ENCODE measurements at regions not wholly inside any gene's neighbourhood (a gene's known extent, or its start where the extent isn't known, plus 50 kb on each side); places are given as distances from the start of the nearest gene placed in this dataset.

GRCh38 chr5:136717917-136718316, 352.6 kb upstream of the TRPC7 start:
- Histone ChIP-seq H3K9ac (ENCODE audit: insufficient read depth, low read length) (no peak overlapping the region), H3K27ac (ENCODE audit: insufficient read depth, low read length) (no peak overlapping the region), H3K4me1 (ENCODE audit: control insufficient read depth, extremely low read depth, insufficient read depth, low read length) (no peaks in the 10 kb centered on the region), H3K79me2 (ENCODE audit: control insufficient read depth, insufficient read depth, low read length) (no peaks in the 10 kb centered on the region), H3K4me2 (ENCODE audit: extremely low read depth, insufficient read depth, low read length) (no peak overlapping the region), H3K4me3 (replicated peaks in 1 of 4; ENCODE audit: control extremely low read depth in 1 of 4, insufficient read depth in 1 of 4, low read depth in 3 of 4, low read length in 4 of 4) (no peak overlapping the region), H3K9me3 (ENCODE audit: control insufficient read depth, insufficient read depth, low read depth, low read length) (no peaks in the 10 kb centered on the region), H3K27me3 (ENCODE audit: control insufficient read depth, insufficient read depth, low read length) (no peaks in the 10 kb centered on the region), H3K36me3 (ENCODE audit: control insufficient read depth, insufficient read depth, low read length) (no peaks in the 10 kb centered on the region), H2AFZ (ENCODE audit: low read length) (no peak overlapping the region), H4K20me1 (ENCODE audit: control insufficient read depth, extremely low read depth, insufficient read depth, low read length) (no peaks in the 10 kb centered on the region)
- TF ChIP-seq EZH2 (IDR thresholded peaks at IDR 0.05; ENCODE audit: low read length, missing control alignments): no peak
- TF ChIP-seq, protein P1, sequence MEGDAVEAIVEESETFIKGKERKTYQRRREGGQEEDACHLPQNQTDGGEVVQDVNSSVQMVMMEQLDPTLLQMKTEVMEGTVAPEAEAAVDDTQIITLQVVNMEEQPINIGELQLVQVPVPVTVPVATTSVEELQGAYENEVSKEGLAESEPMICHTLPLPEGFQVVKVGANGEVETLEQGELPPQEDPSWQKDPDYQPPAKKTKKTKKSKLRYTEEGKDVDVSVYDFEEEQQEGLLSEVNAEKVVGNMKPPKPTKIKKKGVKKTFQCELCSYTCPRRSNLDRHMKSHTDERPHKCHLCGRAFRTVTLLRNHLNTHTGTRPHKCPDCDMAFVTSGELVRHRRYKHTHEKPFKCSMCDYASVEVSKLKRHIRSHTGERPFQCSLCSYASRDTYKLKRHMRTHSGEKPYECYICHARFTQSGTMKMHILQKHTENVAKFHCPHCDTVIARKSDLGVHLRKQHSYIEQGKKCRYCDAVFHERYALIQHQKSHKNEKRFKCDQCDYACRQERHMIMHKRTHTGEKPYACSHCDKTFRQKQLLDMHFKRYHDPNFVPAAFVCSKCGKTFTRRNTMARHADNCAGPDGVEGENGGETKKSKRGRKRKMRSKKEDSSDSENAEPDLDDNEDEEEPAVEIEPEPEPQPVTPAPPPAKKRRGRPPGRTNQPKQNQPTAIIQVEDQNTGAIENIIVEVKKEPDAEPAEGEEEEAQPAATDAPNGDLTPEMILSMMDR (conservative IDR thresholded peaks at IDR 0.05 in 1 of 2, IDR thresholded peaks at IDR 0.05 in 1 of 2; ENCODE audit: low read depth in 1 of 2, low read length in 2 of 2): no peak
- DNase-seq (ENCODE audit: low read depth in 2 of 2): no peak

DNA sequence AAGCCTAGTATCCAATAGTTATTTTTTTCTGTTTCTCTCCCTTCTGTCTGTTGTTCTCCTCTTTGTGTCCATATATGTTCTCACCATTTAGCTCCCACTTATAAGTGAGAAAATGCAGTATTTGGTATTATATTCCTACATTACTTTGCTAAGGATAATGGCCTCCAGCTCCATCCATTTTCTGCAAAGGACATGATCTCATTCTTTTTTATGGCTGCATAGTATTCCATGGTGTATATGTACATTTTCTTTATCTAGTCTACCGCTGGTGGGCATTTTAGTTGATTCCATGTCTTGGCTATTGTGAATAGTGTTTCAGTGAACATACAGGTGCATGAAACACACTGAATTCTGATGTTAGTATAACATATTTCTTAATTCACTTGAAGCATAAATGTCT, 348.9 kb upstream of the TRPC7 start:
- Histone ChIP-seq H3K4me1 (ENCODE audit: control insufficient read depth, extremely low read depth, insufficient read depth, low read length) (no peaks in the 10 kb centered on the region), H3K27ac (ENCODE audit: insufficient read depth, low read length) (no peak overlapping the region), H3K9me3 (ENCODE audit: control insufficient read depth, insufficient read depth, low read depth, low read length) (no peaks in the 10 kb centered on the region), H3K4me3 (replicated peaks in 1 of 4; ENCODE audit: control extremely low read depth in 1 of 4, insufficient read depth in 1 of 4, low read depth in 3 of 4, low read length in 4 of 4) (no peak overlapping the region), H3K27me3 (ENCODE audit: control insufficient read depth, insufficient read depth, low read length) (no peaks in the 10 kb centered on the region), H4K20me1 (ENCODE audit: control insufficient read depth, extremely low read depth, insufficient read depth, low read length) (no peaks in the 10 kb centered on the region), H3K79me2 (ENCODE audit: control insufficient read depth, insufficient read depth, low read length) (no peaks in the 10 kb centered on the region), H3K9ac (ENCODE audit: insufficient read depth, low read length) (no peak overlapping the region), H3K4me2 (ENCODE audit: extremely low read depth, insufficient read depth, low read length) (no peak overlapping the region), H3K36me3 (ENCODE audit: control insufficient read depth, insufficient read depth, low read length) (no peaks in the 10 kb centered on the region), H2AFZ (ENCODE audit: low read length) (no peak overlapping the region)
- no peak for DNase-seq (ENCODE audit: low read depth in 2 of 2)
- TF ChIP-seq, protein P1 (conservative IDR thresholded peaks at IDR 0.05 in 1 of 2, IDR thresholded peaks at IDR 0.05 in 1 of 2; ENCODE audit: low read depth in 1 of 2, low read length in 2 of 2): no peak
- no peak for TF ChIP-seq EZH2 (IDR thresholded peaks at IDR 0.05; ENCODE audit: low read length, missing control alignments)

DNA sequence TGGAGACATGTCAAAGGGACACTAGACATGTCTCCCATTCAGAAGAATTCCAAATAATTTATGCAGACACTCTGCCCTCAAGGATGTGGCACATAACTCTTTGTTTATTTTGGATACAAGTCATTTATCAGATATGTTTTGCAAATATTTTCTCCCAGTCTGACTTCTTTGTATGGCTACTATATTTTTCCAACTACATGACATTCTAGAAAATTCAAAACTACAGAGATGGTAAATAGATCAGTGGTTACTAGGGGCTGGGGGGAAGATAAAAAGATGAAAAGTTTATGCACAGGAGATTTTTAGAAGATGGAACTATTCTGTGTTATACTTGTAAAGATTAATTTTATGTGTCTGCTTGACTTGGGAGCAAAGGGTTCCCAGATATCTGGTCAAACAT, 347.3 kb upstream of the TRPC7 start:
- Histone ChIP-seq H3K27ac (ENCODE audit: insufficient read depth, low read length) (no peak overlapping the region), H3K27me3 (ENCODE audit: control insufficient read depth, insufficient read depth, low read length) (no peaks in the 10 kb centered on the region), H3K36me3 (ENCODE audit: control insufficient read depth, insufficient read depth, low read length) (no peaks in the 10 kb centered on the region), H3K4me1 (ENCODE audit: control insufficient read depth, extremely low read depth, insufficient read depth, low read length) (no peaks in the 10 kb centered on the region), H3K4me3 (replicated peaks in 1 of 4; ENCODE audit: control extremely low read depth in 1 of 4, insufficient read depth in 1 of 4, low read depth in 3 of 4, low read length in 4 of 4) (no peak overlapping the region), H3K9ac (ENCODE audit: insufficient read depth, low read length) (no peak overlapping the region), H3K4me2 (ENCODE audit: extremely low read depth, insufficient read depth, low read length) (no peak overlapping the region), H3K9me3 (ENCODE audit: control insufficient read depth, insufficient read depth, low read depth, low read length) (no peaks in the 10 kb centered on the region), H3K79me2 (ENCODE audit: control insufficient read depth, insufficient read depth, low read length) (no peaks in the 10 kb centered on the region), H4K20me1 (ENCODE audit: control insufficient read depth, extremely low read depth, insufficient read depth, low read length) (no peaks in the 10 kb centered on the region), H2AFZ (ENCODE audit: low read length) (no peak overlapping the region)
- no peak for TF ChIP-seq EZH2 (IDR thresholded peaks at IDR 0.05; ENCODE audit: low read length, missing control alignments)
- TF ChIP-seq, protein P1 (conservative IDR thresholded peaks at IDR 0.05 in 1 of 2, IDR thresholded peaks at IDR 0.05 in 1 of 2; ENCODE audit: low read depth in 1 of 2, low read length in 2 of 2): no peak
- DNase-seq (ENCODE audit: low read depth in 2 of 2): no peak
